B cell (primary cell): ENCODE measurements at regions not wholly inside any gene's neighbourhood (a gene's known extent, or its start where the extent isn't known, plus 50 kb on each side); places are given as distances from the start of the nearest gene placed in this dataset.

Experiments
- CTCF ChIP-seq: fragments of 200-600 bp; IDR thresholded peaks from one replicate; pipeline ENCODE4 v1.8.0; 2022; ENCODE audit warnings: antibody characterized with exemption, mild to moderate bottlenecking
- EZH2 ChIP-seq: IDR thresholded peaks from 2 replicates; pipeline ENCODE4 v1.6.1; 2012; ENCODE audit warnings: borderline replicate concordance, low read depth, mild to moderate bottlenecking, moderate library complexity, low read length; ENCODE audit not compliant: insufficient read depth, poor library complexity, severe bottlenecking

GRCh38 chr17:72188801-72189200 is 68.0 kb downstream of the SOX9 start:
- TF ChIP-seq CTCF (no peak), EZH2 (no peak)
